Right lobe of liver (tissue), 6 donors: ENCODE measurements at regions not wholly inside any gene's neighbourhood (a gene's known extent, or its start where the extent isn't known, plus 50 kb on each side); places are given as distances from the start of the nearest gene placed in this dataset.
"Not testable (repeated sequence)": the region's sequence is repeated elsewhere in the genome, so short reads cannot be mapped to it uniquely, and the experiment has no call there.

ENCODE experiments used
- ATAC-seq, 4 donors: fragments of 200-7000 bp; cut with Tn5 transposase; one replicate each; pipeline ENCODE4 v1.9.1; 2020; ENCODE audit warnings: mild to moderate bottlenecking in 4 of 4, moderate library complexity in 4 of 4
- DNase-seq, 3 donors: peaks; one replicate each; pipeline ENCODE4 v3.0.0-alpha.2; 2020
- H3K27ac ChIP-seq, 3 donors: fragments of 200-600 bp; one replicate each; pipeline ENCODE4 v1.8.0; 2022
- H3K27me3 ChIP-seq, 2 donors: fragments of 200-600 bp; one replicate each; pipeline ENCODE4 v1.8.0; 2022
- H3K36me3 ChIP-seq, 4 donors: fragments of 200-600 bp; sonication (generic) in 1 of 4; one replicate each; pipeline versions ENCODE4 v1.5.1 to v1.8.0; 2017 to 2022; ENCODE audit warnings: control low read depth in 1 of 4
- H3K4me1 ChIP-seq, 4 donors: fragments of 200-600 bp; sonication (generic) in 1 of 4; one replicate each; pipeline versions ENCODE4 v1.5.1 to v1.8.0; 2017 to 2022; ENCODE audit warnings: control low read depth in 1 of 4
- H3K4me3 ChIP-seq, 3 donors: fragments of 200-600 bp; one replicate each; pipeline ENCODE4 v1.8.0; 2022
- H3K9me3 ChIP-seq, 4 donors: fragments of 200-600 bp; sonication (generic) in 1 of 4; one replicate each; pipeline versions ENCODE4 v1.5.1 to v1.8.0; 2017 to 2022; ENCODE audit warnings: control low read depth in 1 of 4
- POLR2A ChIP-seq: fragments of 450-650 bp; IDR thresholded peaks from one replicate; pipeline ENCODE4 v1.6.1; 2017; ENCODE audit warnings: antibody characterized with exemption, mild to moderate bottlenecking
- WGBS: methylation state at CpG from one replicate; pipeline ENCODE4 v1.1.6; 2018; ENCODE audit warnings: low coverage, low lambda C conversion rate; ENCODE audit not compliant: insufficient coverage; ENCODE audit errors: missing lambda C conversion rate; 5-methylcytosine and 5-hydroxymethylcytosine counted together
- intact Hi-C, 2 donors: fragments of 100-400 bp; cut with DNase I; formaldehyde crosslinking; loops; one replicate each; pipeline versions ENCODE4 v1.11.2 to v1.14.1; 2022
- TF ChIP-seq, protein P1 (sequence below), 4 donors: fragments of 200-600 bp in 3 of 4; fragments of 450-650 bp in 1 of 4; IDR thresholded peaks; one replicate each; pipeline versions ENCODE4 v1.5.1 to v1.8.0; 2016 to 2022; ENCODE audit warnings: antibody characterized with exemption in 4 of 4, mild to moderate bottlenecking in 2 of 4
- donor health status: DM: no; HTN: yes; CAD: no.
- donor health status: DM: no; HTN: no; CAD: no.
- donor health status: DM: no; HTN: no; CAD: no.
- donor health status: DM: no; HTN: yes; CAD: no.
- donor health status: DM: no; HTN: yes; CAD: no.

DNA sequence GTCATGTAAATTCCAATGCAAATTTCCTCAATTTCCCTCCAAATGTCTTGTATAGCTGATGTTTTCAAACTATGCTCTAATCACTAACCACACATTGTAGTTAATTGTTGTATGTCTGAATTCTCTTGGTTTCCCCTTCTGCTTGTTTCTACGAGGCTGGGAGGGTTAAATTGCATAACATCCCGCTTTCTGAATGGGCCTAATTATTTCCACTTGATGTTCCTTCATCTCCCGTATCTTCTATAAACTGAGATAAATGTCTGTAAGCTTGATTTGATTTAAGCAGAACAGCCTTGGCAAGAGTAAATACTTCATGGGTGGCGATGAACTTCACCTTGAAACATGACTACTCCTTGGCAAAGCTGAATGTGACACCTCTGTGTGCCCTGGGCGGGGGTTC is 72.2 kb downstream of the SERINC2 start:
- Histone ChIP-seq H3K27me3 (no peaks in the 10 kb centered on the region), H3K4me3 (no peak overlapping the region)

DNA sequence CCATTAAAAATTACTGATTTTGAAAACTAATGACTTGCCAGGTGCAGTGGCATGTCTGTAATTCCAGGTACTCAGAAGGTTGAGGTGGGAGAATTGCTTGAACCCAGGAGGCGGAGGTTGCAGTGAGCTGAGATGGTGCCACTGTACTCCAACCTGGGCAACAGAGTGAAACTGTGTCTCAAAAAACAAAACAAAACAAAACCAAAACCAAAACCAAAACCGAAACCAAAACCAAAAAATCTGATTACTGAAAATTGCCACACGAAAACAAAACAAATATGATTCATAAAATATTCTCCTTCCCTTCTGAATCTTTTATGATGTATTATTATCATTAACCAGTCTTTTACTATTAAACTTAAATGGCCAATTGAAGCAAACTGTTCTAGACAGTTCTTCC is 74.1 kb downstream of the SERINC2 start:
- DNase-seq (no peak), ATAC-seq (peak in 2 of 4 donors; percentile 20 to 23)
- H3K36me3 ChIP-seq: no peaks in the 10 kb centered on the region
- TF ChIP-seq, protein P1, sequence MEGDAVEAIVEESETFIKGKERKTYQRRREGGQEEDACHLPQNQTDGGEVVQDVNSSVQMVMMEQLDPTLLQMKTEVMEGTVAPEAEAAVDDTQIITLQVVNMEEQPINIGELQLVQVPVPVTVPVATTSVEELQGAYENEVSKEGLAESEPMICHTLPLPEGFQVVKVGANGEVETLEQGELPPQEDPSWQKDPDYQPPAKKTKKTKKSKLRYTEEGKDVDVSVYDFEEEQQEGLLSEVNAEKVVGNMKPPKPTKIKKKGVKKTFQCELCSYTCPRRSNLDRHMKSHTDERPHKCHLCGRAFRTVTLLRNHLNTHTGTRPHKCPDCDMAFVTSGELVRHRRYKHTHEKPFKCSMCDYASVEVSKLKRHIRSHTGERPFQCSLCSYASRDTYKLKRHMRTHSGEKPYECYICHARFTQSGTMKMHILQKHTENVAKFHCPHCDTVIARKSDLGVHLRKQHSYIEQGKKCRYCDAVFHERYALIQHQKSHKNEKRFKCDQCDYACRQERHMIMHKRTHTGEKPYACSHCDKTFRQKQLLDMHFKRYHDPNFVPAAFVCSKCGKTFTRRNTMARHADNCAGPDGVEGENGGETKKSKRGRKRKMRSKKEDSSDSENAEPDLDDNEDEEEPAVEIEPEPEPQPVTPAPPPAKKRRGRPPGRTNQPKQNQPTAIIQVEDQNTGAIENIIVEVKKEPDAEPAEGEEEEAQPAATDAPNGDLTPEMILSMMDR (IDR thresholded peaks at IDR 0.05): no peak
- no peak for TF ChIP-seq POLR2A
- WGBS: 49% methylated on average over 3 of the region's 3 CpGs
- H3K4me1 ChIP-seq: no peaks in the 10 kb centered on the region
- H3K9me3 ChIP-seq: no peaks in the 10 kb centered on the region
- no peaks in the 10 kb centered on the region for H3K27me3 ChIP-seq
- intact Hi-C loops: no loop called here
- no peak overlapping the region for H3K27ac ChIP-seq
- no peak overlapping the region for H3K4me3 ChIP-seq

More for the DNA sequence above, 72.2 kb downstream of the SERINC2 start:
- TF ChIP-seq, protein P1 (IDR thresholded peaks at IDR 0.05): no peak
- TF ChIP-seq POLR2A: no peak
- DNase-seq (no peak), ATAC-seq (no peak)
- no peaks in the 10 kb centered on the region for H3K4me1 ChIP-seq
- WGBS: 70% methylated on average over 5 of the region's 5 CpGs
- intact Hi-C loops: no loop called here
- no peak overlapping the region for H3K27ac ChIP-seq
- H3K9me3 ChIP-seq: no peaks in the 10 kb centered on the region
- no peaks in the 10 kb centered on the region for H3K36me3 ChIP-seq

DNA sequence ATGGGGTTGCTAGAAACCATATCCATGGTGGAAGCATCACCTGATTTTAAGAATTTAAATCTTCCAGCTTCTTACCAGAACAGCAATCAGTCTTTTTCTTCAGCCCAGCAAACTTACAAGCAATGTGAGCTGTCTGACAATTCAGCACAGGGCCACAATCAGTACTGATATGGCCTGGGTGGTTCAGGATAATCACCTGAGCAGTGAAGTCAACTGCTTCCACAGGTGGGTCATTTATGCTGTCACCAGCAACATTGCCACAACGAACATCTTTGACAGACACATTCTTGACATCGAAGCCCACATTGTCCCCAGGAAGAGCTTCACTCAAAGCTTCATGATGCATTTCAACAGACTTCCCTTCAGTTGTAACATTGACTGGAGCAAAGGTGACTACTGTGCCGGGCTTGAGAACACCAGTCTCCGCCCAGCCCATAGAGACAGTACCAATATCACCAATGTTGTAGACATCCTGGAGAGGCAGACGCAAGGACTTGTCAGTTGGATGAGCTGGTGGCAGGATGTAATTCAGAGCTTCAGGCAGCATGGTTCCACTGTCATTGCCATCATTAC is 74.8 kb downstream of the SERINC2 start:
- peak in 2 of 4 donors; percentile 28 to 52 for ATAC-seq
- intact Hi-C loops: no loop called here
- no peak overlapping the region for H3K27ac ChIP-seq
- no peaks in the 10 kb centered on the region for H3K27me3 ChIP-seq
- no peak for DNase-seq
- WGBS: 70% methylated on average over 5 of the region's 5 CpGs
- no peaks in the 10 kb centered on the region for H3K9me3 ChIP-seq
- H3K4me1 ChIP-seq: no peaks in the 10 kb centered on the region
- no peak overlapping the region for H3K4me3 ChIP-seq
- H3K36me3 ChIP-seq: no peaks in the 10 kb centered on the region
- no peak for TF ChIP-seq POLR2A
- TF ChIP-seq, protein P1 (IDR thresholded peaks at IDR 0.05): no peak

DNA sequence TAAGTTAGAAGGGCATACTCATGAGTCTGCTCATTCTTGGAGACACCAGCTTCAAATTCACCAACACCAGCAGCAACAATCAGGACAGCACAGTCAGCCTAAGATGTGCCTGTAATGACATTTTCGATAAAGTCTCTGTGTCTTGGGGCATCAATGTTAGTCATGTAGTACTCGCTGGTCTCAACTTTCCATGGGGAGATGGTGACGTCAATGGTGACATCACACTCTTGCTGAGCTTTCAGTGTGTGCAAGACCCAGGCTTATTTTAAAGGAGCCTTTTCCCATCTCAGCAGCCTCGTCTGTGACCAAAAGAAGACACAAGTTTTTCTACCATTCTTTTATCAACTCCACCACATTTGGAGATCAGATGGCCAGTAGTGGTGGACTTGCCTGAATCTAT is 75.5 kb downstream of the SERINC2 start:
- 94% methylated on average over 3 of the region's 4 CpGs for WGBS
- intact Hi-C loops: no loop called here
- Histone ChIP-seq H3K27me3 (no peaks in the 10 kb centered on the region), H3K4me3 (no peak overlapping the region), H3K4me1 (no peaks in the 10 kb centered on the region), H3K27ac (no peak overlapping the region), H3K36me3 (no peaks in the 10 kb centered on the region), H3K9me3 (no peaks in the 10 kb centered on the region)
- TF ChIP-seq POLR2A: no peak
- TF ChIP-seq, protein P1 (IDR thresholded peaks at IDR 0.05): no peak
- no peak for ATAC-seq
- DNase-seq: no peak

DNA sequence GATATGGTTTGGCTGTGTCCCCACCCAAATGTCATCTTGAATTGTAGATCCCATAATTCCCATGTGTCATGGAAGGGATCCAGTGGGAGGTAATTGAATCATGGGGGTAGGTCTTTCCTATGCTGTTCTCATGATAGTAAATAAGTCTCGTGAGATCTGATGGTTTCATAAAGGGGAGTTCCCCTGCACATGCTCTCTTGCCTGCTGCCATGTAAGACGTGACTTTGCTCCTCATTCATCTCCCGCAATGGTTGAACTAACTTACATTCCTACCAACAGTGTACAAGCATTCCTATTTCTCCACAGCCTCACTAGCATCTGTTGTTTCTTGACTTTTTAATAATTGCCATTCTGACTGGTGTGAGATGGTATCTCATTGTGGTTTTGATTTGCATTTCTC is 76.6 kb downstream of the SERINC2 start:
- 80% methylated on average over 3 of the region's 3 CpGs for WGBS
- DNase-seq, intact Hi-C loops, H3K27me3 ChIP-seq, H3K36me3 ChIP-seq, ATAC-seq, H3K4me1 ChIP-seq, H3K27ac ChIP-seq, H3K4me3 ChIP-seq, H3K9me3 ChIP-seq: not testable (repeated sequence)

DNA sequence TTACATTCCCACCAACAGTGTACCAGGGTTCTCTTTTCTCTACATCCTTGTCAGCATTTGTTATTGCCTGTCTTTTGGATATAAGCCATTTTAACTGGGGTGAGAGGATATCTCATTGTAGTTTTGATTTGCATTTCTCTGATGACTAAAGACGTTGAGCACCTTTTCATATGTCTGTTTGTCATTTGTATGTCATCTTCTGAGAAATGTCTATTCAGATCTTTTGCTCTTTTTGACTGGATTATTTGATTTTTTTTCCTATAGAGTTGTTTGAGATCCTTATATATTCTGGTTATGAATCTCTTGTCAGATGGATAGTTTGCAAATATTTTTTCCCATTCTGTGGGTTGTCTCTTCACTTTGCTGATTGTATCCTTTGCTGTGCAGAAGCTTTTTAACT is 77.6 kb downstream of the SERINC2 start:
- H3K27ac ChIP-seq, H3K4me1 ChIP-seq, H3K4me3 ChIP-seq, ATAC-seq, DNase-seq, intact Hi-C loops, H3K9me3 ChIP-seq, H3K27me3 ChIP-seq, H3K36me3 ChIP-seq: not testable (repeated sequence)
- 22% methylated on average over 1 of the region's 1 CpG for WGBS

DNA sequence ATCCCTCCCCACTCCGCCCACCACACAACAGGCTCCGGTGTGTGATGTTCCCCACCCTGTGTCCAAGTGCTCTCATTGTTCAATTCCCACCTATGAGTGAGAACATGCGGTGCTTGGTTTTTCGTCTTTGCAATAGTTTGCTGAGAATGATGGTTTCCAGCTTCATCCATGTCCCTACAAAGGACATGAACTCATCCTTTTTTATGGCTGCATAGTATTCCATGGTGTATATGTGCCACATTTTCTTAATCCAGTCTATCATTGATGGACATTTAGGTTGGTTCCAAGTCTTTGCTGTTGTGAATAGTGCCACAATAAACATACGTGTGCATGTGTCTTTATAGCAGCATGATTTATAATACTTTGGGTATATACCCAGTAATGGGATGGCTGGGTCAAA is 81.0 kb upstream of the TINAGL1 start:
- intact Hi-C loops, H3K4me1 ChIP-seq, H3K4me3 ChIP-seq, DNase-seq, ATAC-seq, H3K9me3 ChIP-seq, H3K27ac ChIP-seq, H3K36me3 ChIP-seq, H3K27me3 ChIP-seq: not testable (repeated sequence)
- WGBS: 89% methylated on average over 5 of the region's 5 CpGs

DNA sequence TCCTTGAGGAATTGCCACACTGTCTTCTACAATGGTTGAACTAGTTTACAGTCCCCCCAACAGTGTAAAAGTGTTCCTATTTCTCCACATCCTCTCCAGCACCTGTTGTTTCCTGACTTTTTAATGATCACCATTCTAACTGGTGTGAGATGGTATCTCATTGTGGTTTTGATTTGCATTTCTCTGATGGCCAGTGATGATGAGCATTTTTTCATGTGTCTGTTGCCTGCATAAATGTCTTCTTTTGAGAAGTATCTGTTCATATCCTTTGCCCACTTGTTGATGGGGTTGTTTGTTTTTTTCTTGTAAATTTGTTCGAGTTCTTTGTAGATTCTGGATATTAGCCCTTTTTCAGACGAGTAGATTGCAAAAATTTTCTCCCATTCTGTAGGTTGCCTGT is 80.5 kb upstream of the TINAGL1 start:
- WGBS: 75% methylated on average over 2 of the region's 2 CpGs
- H3K36me3 ChIP-seq: not testable (repeated sequence)

More for the DNA sequence above, 80.5 kb upstream of the TINAGL1 start:
- H3K27me3 ChIP-seq, H3K27ac ChIP-seq, intact Hi-C loops, H3K4me1 ChIP-seq, DNase-seq, ATAC-seq, H3K4me3 ChIP-seq, H3K9me3 ChIP-seq: not testable (repeated sequence)
